ACHN (cell line): ENCODE measurements at regions not wholly inside any gene's neighbourhood (a gene's known extent, or its start where the extent isn't known, plus 50 kb on each side); places are given as distances from the start of the nearest gene placed in this dataset.
"Not testable (repeated sequence)": the region's sequence is repeated elsewhere in the genome, so short reads cannot be mapped to it uniquely, and the experiment has no call there.

Source experiments
- DNase-seq: peaks from one replicate; pipeline ENCODE4 v3.0.0-alpha.2; 2015
- in situ Hi-C: cut with HindIII; loops from 2 replicates; pipeline ENCODE4 v1.10.0; 2017; ENCODE audit warnings: low sequenced_read_pairs, low pct_ligation_motif_present, low pct_unique_long_range_greater_than_20kb

- no peak for DNase-seq
- in situ Hi-C loops: no loop called here
Observed at GRCh38 chr12:25424211-25424731, 128.8 kb downstream of the LMNTD1 start.

DNA sequence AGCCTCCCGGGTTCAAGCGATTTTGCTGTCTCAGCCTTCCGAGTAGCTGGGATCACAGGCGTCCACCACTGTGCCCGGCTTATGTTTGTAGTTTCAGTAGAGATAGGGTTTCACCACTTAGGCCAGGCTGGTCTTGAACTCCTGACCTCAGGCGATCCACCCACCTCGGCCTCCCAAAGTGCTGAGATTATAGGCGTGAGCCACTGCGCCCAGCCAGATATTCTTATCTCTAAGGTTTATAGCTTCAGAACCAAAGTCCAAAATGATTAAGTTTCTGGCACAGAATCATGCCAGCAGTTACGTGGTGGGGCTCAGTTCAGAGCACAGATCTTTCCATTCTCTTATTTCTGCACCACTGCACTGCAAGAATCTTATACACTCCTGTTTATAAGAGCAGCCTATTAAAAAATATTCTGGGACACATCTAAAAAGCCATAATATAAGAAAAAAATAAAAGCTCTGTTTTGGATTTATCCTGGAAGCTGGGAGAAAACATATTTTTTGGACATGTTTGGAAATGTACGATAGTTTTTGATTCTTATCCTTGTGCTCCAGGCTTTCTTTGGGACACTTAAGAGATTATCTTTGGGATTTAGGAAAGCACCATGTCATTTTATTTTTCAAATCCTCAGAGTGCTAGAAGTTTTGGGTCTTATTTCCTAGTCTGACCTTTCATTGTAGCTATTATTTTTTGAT lies 129.6 kb downstream of the LMNTD1 start:
- DNase-seq: no peak
- in situ Hi-C loops: no loop called here

GRCh38 chr12:25422241-25422640 lies 130.8 kb downstream of the LMNTD1 start:
- no peak for DNase-seq
- in situ Hi-C loops: no loop called here

- in situ Hi-C loops: no loop called here
Observed at GRCh38 chr12:25421651-25422167, 131.4 kb downstream of the LMNTD1 start.

DNA sequence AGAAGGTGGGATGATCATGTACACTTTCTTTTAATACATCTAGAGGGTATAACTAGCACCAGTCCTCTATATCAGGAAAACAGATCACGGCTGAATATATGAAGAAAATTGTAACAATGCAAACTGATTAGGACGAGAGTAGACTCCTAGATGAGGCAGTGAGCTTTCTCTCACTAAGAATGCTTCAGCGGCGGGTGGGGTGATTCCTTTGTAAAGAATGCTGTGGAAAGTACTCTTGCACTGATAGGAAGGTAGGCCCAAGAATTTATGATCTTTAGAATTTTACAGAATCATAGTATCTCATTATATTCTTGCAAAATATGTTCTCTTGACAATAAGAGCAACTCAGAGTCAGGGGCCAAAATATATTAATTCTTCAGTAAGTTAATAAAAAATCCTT lies 133.0 kb downstream of the LMNTD1 start:
- in situ Hi-C loops: no loop called here

More at GRCh38 chr12:25421651-25422167, 131.4 kb downstream of the LMNTD1 start:
- no peak for DNase-seq

GRCh38 chr12:25419595-25419994 lies 133.5 kb downstream of the LMNTD1 start:
- in situ Hi-C loops: no loop called here
- DNase-seq: no peak

More for the DNA sequence above, 133.0 kb downstream of the LMNTD1 start:
- DNase-seq: no peak

DNA sequence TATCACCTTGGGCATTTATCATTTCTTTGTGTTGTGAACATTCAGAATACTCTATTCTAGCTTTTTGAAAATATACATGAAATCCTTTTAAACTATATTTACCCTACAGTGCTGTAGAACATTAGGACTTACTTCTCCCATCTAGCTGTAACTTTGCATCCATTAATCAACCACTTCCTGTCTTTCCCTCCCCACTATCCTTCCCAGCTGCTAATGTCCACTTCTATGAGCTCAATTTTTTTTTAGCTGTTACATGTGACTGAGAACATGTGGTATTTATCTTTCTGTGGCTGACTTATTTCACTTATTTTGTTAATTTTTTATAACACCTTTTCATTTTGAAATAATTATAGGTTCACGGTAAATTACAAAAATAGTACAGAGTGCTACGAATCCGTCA lies 136.0 kb downstream of the LMNTD1 start:
- in situ Hi-C loops: no loop called here

GRCh38 chr12:25416516-25416915 lies 136.6 kb downstream of the LMNTD1 start:
- in situ Hi-C loops: no loop called here
- no peak for DNase-seq

More for the DNA sequence above, 136.0 kb downstream of the LMNTD1 start:
- no peak for DNase-seq

GRCh38 chr12:25415004-25415403 lies 138.1 kb downstream of the LMNTD1 start:
- no peak for DNase-seq
- in situ Hi-C loops: no loop called here

DNA sequence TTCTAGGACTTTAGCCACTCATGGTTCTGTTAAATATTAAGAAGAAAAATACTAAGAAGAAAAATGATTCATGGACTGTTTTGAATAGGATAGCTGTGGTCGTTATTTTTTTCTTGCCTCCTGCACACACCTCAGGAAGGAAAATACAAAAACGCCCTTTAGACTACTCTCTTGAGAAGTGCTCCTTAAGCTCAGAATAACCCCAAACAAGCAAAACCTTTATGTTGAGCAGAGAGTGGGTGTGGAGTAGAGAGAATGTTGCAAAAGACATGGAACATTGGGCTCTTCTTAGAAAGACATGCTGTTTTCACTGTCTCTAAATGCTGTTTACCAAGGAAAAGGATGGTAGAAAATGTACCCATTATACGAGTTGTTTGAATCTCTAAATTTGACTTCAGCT lies 140.3 kb downstream of the LMNTD1 start:
- in situ Hi-C loops: no loop called here
- DNase-seq: no peak

GRCh38 chr12:25404955-25405354 lies 148.1 kb downstream of the LMNTD1 start:
- in situ Hi-C loops: no loop called here
- no peak for DNase-seq

DNA sequence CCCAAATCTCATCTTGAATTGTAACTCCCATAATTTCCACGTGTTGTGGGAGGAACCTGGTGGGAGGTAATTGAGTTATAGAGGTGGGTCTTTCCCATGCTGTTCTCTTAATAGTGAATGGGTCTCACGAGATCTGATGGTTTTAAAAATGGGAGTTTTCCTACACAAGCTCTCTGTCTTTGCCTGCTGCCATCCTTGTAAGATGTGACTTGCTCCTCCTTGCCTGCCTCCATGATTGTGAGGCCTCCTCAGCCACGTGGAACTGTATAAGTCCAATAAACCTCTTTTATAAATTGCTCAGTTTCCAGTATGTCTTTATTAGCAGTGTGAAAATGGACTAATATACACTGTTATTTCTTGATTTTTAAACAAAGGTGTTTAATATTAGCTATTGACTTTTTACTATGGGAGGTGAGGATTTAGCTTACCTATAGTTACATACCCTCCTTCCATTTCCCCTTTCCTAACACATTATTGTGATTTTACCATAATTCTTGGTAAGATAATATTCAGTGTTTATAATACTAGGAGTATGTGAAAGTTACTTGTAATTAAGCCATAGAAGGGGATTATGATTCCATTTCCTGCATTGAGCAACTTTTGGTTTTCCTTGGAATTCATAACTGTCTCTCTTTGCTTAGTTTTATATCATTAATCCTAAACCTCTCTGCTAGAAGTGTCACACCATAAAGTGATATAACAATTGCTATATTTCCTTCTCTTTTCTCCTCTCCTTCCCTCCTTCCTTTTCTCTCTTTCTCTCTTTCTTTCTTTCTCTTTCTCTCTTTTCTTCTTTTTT lies 151.0 kb upstream of the KRAS start:
- DNase-seq: no peak
- in situ Hi-C loops: no loop called here

DNA sequence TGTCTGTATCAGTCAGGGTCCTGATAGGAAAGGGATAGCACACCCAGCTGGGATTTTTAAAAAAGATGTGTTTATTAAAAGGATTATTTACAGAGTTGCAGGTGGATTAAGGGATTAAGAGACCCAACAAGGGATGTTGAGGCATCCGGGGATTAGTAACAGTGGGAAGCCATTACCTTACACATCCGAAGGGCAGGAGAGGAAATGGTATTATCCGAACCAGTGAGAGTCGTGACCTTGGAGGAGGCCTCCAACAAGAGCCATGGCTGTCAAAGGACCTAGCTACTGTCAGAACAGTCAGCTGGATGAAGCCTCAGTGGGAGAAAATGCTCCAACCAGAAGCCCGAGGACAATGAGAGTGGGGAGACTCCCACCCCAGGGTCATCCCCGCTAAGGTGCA lies 146.3 kb upstream of the KRAS start:
- no peak for DNase-seq
- in situ Hi-C loops: no loop called here

GRCh38 chr12:25395227-25395626 lies 144.5 kb upstream of the KRAS start:
- DNase-seq: no peak
- in situ Hi-C loops: no loop called here

DNA sequence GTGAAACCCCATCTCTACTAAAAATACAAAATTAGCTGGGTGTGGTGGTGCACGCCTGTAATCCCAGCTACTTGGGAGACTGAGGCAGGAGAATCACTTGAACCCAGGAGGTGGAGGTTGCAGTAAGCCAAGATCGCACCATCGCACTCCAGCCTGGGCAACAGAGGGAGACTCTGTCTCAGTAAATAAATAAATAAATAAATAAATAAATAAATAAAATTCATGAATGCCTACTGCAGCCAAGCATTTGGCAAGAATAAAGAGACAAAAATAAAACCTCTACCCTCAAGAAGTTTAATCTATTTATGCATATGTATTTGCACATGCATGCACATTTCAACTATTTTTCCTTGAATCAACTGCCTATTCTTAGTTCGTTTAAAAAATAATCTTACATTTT lies 144.0 kb upstream of the KRAS start:
- DNase-seq, in situ Hi-C loops: not testable (repeated sequence)

- DNase-seq: no peak
- in situ Hi-C loops: no loop called here
Observed at GRCh38 chr12:25394025-25394424, 143.3 kb upstream of the KRAS start.

GRCh38 chr12:25391346-25391745 lies 140.6 kb upstream of the KRAS start:
- in situ Hi-C loops: not testable (repeated sequence)

DNA sequence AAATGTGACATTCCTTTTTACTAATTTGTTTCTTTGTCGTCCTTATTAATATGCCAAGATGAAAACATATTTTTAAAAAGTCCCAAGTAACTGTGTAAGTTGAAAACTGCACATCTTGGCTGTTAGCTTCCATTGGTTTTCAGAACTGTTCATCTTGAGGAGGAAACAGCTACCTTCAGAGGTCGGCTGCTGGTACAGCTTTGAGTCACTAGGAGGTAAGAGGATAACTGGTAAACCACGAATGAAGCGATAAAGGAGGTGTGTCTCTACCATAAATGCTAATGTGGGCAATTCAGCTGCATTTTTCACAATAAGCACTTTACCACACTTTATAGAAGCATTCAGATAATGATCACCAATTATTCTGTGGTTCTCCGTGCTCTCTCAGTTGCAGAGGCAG lies 137.5 kb upstream of the KRAS start:
- in situ Hi-C loops: no loop called here
- DNase-seq: no peak

More at GRCh38 chr12:25391346-25391745, 140.6 kb upstream of the KRAS start:
- DNase-seq: not testable (repeated sequence)

GRCh38 chr12:25387732-25388050 lies 137.0 kb upstream of the KRAS start:
- in situ Hi-C loops: no loop called here
- no peak for DNase-seq
